Neural cell (in vitro differentiated cells): ENCODE measurements at regions not wholly inside any gene's neighbourhood (a gene's known extent, or its start where the extent isn't known, plus 50 kb on each side); places are given as distances from the start of the nearest gene placed in this dataset.

Experiments
- CTCF ChIP-seq: fragments of 450-650 bp; IDR thresholded peaks from 2 replicates; pipeline ENCODE4 v1.5.1; 2014; ENCODE audit warnings: antibody characterized with exemption, mild to moderate bottlenecking, moderate library complexity; ENCODE audit not compliant: poor library complexity, severe bottlenecking
- EP300 ChIP-seq: fragments of 450-650 bp; conservative IDR thresholded peaks from 2 replicates; pipeline ENCODE4 v1.6.1; 2014; ENCODE audit warnings: antibody characterized with exemption, mild to moderate bottlenecking, moderate library complexity; ENCODE audit not compliant: poor library complexity, severe bottlenecking
- EZH2 ChIP-seq: fragments of 200-600, 300-800 bp; shearing (Covaris generic), sonication (generic); IDR thresholded peaks from 2 replicates; pipeline ENCODE4 v1.6.1; 2014; ENCODE audit warnings: antibody characterized with exemption, low read length, borderline replicate concordance, mild to moderate bottlenecking; ENCODE audit not compliant: insufficient read depth, poor library complexity, severe bottlenecking
- POLR2AphosphoS5 ChIP-seq: IDR thresholded peaks from 2 replicates; pipeline ENCODE4 v1.6.1; 2012
- RAD21 ChIP-seq: fragments of 450-650 bp; conservative IDR thresholded peaks from 2 replicates; pipeline ENCODE4 v1.6.1; 2014; ENCODE audit warnings: antibody characterized with exemption, mild to moderate bottlenecking, moderate library complexity
- TAF1 ChIP-seq: IDR thresholded peaks from 2 replicates; pipeline ENCODE4 v1.6.1; 2012; ENCODE audit warnings: low read depth

- TF ChIP-seq CTCF: no peak
- TF ChIP-seq TAF1: no peak
- TF ChIP-seq EP300: no peak
- TF ChIP-seq EZH2: no peak
- TF ChIP-seq RAD21: no peak
- no peak for TF ChIP-seq POLR2AphosphoS5
Observed at GRCh38 chr14:103214461-103214958, 91.2 kb downstream of the TNFAIP2 start.
